K562 (cell line): ENCODE measurements at regions not wholly inside any gene's neighbourhood (a gene's known extent, or its start where the extent isn't known, plus 50 kb on each side); places are given as distances from the start of the nearest gene placed in this dataset.

Experiments
- BRD4 ChIP-seq: fragments of 200-600 bp; sonication (generic); IDR thresholded peaks from 2 replicates; pipeline ENCODE4 v1.6.1; 2017; ENCODE audit warnings: inconsistent platforms
- CBX1 ChIP-seq: sonication (generic); IDR thresholded peaks from 2 replicates; pipeline ENCODE4 v1.6.1; 2016; ENCODE audit warnings: antibody characterized with exemption, low read depth, mild to moderate bottlenecking
- CBX5 ChIP-seq: IDR thresholded peaks from 2 replicates; pipeline ENCODE4 v1.6.1; 2014; ENCODE audit warnings: low read depth, borderline replicate concordance
- EHMT2 ChIP-seq: fragments of 450-650 bp; IDR thresholded peaks from 2 replicates; pipeline ENCODE4 v1.6.1; 2018; ENCODE audit warnings: antibody characterized with exemption
- EP300 ChIP-seq: IDR thresholded peaks from 2 replicates; pipeline ENCODE4 v1.6.1; 2012; ENCODE audit warnings: low read length, improper control_type of control experiment
- POLR2A ChIP-seq: fragments of 450-650 bp; conservative IDR thresholded peaks from 2 replicates; pipeline ENCODE4 v1.6.1; 2016
- RFX5 ChIP-seq: IDR thresholded peaks from 2 replicates; pipeline ENCODE4 v1.6.1; 2011; ENCODE audit warnings: low read depth, mild to moderate bottlenecking, improper control_type of control experiment, low read length
- TF ChIP-seq, protein P1 (sequence below): fragments of 250-450 bp; sonication (Bioruptor Pico); IDR thresholded peaks from 2 replicates; pipeline ENCODE4 v1.4.0; 2020; ENCODE audit warnings: mild to moderate bottlenecking
- TF ChIP-seq, protein P2 (sequence below), 3 experiments: IDR thresholded peaks in 2 of 3; conservative IDR thresholded peaks in 1 of 3; 2 replicates each; pipeline ENCODE4 v1.5.1; 2011 to 2012; ENCODE audit warnings: low read length in 3 of 3, mild to moderate bottlenecking in 3 of 3, control low read depth in 2 of 3, improper control_type of control experiment in 1 of 3, inconsistent platforms in 1 of 3, low read depth in 1 of 3, mixed read lengths in 1 of 3, moderate library complexity in 1 of 3; ENCODE audit not compliant: insufficient read depth in 2 of 3
- TF ChIP-seq, protein P3 (sequence below): fragments of 200-600 bp; sonication (generic); IDR thresholded peaks from one replicate; pipeline ENCODE4 v1.6.1; 2012; ENCODE audit warnings: mild to moderate bottlenecking, low read depth, low read length, inconsistent platforms
- TF ChIP-seq, protein P4 (sequence below): fragments of 250-450 bp; sonication (Bioruptor Pico); IDR thresholded peaks from 2 replicates; pipeline ENCODE4 v1.5.0; 2020; ENCODE audit warnings: mild to moderate bottlenecking, borderline replicate concordance

DNA sequence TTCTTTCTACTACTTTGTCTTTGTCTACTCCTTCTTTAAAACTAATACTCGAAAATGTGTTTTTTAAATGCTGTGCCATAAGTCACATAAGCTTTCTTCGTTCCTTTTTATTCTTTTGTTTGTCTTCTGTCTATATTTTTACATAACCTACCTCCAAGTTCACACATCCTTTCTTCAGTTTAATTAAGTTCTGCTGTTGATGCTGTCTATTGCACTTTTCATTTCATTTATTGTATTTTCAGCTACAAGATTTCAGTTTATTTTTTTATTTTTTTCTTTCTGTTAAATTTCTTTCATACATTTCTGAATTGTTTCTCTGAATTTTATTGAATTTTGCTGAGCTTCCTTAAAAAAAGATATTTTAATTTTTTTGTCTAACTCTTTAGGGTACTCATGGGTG, 878.2 kb downstream of the MAT2B start:
- TF ChIP-seq BRD4 = no peak
- TF ChIP-seq, protein P1, sequence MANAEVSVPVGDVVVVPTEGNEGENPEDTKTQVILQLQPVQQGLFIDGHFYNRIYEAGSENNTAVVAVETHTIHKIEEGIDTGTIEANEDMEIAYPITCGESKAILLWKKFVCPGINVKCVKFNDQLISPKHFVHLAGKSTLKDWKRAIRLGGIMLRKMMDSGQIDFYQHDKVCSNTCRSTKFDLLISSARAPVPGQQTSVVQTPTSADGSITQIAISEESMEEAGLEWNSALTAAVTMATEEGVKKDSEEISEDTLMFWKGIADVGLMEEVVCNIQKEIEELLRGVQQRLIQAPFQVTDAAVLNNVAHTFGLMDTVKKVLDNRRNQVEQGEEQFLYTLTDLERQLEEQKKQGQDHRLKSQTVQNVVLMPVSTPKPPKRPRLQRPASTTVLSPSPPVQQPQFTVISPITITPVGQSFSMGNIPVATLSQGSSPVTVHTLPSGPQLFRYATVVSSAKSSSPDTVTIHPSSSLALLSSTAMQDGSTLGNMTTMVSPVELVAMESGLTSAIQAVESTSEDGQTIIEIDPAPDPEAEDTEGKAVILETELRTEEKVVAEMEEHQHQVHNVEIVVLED (CRISPR knock-in tag) = no peak
- TF ChIP-seq, protein P2, sequence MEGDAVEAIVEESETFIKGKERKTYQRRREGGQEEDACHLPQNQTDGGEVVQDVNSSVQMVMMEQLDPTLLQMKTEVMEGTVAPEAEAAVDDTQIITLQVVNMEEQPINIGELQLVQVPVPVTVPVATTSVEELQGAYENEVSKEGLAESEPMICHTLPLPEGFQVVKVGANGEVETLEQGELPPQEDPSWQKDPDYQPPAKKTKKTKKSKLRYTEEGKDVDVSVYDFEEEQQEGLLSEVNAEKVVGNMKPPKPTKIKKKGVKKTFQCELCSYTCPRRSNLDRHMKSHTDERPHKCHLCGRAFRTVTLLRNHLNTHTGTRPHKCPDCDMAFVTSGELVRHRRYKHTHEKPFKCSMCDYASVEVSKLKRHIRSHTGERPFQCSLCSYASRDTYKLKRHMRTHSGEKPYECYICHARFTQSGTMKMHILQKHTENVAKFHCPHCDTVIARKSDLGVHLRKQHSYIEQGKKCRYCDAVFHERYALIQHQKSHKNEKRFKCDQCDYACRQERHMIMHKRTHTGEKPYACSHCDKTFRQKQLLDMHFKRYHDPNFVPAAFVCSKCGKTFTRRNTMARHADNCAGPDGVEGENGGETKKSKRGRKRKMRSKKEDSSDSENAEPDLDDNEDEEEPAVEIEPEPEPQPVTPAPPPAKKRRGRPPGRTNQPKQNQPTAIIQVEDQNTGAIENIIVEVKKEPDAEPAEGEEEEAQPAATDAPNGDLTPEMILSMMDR (IDR thresholded peaks at IDR 0.05 in 2 of 3, conservative IDR thresholded peaks at IDR 0.05 in 1 of 3; ENCODE audit: insufficient read depth in 2 of 3, low read depth in 1 of 3, low read length in 3 of 3) = no peak
- TF ChIP-seq, protein P3, sequence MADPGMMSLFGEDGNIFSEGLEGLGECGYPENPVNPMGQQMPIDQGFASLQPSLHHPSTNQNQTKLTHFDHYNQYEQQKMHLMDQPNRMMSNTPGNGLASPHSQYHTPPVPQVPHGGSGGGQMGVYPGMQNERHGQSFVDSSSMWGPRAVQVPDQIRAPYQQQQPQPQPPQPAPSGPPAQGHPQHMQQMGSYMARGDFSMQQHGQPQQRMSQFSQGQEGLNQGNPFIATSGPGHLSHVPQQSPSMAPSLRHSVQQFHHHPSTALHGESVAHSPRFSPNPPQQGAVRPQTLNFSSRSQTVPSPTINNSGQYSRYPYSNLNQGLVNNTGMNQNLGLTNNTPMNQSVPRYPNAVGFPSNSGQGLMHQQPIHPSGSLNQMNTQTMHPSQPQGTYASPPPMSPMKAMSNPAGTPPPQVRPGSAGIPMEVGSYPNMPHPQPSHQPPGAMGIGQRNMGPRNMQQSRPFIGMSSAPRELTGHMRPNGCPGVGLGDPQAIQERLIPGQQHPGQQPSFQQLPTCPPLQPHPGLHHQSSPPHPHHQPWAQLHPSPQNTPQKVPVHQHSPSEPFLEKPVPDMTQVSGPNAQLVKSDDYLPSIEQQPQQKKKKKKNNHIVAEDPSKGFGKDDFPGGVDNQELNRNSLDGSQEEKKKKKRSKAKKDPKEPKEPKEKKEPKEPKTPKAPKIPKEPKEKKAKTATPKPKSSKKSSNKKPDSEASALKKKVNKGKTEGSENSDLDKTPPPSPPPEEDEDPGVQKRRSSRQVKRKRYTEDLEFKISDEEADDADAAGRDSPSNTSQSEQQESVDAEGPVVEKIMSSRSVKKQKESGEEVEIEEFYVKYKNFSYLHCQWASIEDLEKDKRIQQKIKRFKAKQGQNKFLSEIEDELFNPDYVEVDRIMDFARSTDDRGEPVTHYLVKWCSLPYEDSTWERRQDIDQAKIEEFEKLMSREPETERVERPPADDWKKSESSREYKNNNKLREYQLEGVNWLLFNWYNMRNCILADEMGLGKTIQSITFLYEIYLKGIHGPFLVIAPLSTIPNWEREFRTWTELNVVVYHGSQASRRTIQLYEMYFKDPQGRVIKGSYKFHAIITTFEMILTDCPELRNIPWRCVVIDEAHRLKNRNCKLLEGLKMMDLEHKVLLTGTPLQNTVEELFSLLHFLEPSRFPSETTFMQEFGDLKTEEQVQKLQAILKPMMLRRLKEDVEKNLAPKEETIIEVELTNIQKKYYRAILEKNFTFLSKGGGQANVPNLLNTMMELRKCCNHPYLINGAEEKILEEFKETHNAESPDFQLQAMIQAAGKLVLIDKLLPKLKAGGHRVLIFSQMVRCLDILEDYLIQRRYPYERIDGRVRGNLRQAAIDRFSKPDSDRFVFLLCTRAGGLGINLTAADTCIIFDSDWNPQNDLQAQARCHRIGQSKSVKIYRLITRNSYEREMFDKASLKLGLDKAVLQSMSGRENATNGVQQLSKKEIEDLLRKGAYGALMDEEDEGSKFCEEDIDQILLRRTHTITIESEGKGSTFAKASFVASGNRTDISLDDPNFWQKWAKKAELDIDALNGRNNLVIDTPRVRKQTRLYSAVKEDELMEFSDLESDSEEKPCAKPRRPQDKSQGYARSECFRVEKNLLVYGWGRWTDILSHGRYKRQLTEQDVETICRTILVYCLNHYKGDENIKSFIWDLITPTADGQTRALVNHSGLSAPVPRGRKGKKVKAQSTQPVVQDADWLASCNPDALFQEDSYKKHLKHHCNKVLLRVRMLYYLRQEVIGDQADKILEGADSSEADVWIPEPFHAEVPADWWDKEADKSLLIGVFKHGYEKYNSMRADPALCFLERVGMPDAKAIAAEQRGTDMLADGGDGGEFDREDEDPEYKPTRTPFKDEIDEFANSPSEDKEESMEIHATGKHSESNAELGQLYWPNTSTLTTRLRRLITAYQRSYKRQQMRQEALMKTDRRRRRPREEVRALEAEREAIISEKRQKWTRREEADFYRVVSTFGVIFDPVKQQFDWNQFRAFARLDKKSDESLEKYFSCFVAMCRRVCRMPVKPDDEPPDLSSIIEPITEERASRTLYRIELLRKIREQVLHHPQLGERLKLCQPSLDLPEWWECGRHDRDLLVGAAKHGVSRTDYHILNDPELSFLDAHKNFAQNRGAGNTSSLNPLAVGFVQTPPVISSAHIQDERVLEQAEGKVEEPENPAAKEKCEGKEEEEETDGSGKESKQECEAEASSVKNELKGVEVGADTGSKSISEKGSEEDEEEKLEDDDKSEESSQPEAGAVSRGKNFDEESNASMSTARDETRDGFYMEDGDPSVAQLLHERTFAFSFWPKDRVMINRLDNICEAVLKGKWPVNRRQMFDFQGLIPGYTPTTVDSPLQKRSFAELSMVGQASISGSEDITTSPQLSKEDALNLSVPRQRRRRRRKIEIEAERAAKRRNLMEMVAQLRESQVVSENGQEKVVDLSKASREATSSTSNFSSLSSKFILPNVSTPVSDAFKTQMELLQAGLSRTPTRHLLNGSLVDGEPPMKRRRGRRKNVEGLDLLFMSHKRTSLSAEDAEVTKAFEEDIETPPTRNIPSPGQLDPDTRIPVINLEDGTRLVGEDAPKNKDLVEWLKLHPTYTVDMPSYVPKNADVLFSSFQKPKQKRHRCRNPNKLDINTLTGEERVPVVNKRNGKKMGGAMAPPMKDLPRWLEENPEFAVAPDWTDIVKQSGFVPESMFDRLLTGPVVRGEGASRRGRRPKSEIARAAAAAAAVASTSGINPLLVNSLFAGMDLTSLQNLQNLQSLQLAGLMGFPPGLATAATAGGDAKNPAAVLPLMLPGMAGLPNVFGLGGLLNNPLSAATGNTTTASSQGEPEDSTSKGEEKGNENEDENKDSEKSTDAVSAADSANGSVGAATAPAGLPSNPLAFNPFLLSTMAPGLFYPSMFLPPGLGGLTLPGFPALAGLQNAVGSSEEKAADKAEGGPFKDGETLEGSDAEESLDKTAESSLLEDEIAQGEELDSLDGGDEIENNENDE = no peak
- TF ChIP-seq CBX5 = 0 out of 2 replicates have a peak, but pooled peaks have one; percentile 38
- no peak for TF ChIP-seq CBX1
- TF ChIP-seq, protein P4, sequence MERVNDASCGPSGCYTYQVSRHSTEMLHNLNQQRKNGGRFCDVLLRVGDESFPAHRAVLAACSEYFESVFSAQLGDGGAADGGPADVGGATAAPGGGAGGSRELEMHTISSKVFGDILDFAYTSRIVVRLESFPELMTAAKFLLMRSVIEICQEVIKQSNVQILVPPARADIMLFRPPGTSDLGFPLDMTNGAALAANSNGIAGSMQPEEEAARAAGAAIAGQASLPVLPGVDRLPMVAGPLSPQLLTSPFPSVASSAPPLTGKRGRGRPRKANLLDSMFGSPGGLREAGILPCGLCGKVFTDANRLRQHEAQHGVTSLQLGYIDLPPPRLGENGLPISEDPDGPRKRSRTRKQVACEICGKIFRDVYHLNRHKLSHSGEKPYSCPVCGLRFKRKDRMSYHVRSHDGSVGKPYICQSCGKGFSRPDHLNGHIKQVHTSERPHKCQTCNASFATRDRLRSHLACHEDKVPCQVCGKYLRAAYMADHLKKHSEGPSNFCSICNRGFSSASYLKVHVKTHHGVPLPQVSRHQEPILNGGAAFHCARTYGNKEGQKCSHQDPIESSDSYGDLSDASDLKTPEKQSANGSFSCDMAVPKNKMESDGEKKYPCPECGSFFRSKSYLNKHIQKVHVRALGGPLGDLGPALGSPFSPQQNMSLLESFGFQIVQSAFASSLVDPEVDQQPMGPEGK = no peak
- no peak for TF ChIP-seq RFX5
- no peak for TF ChIP-seq EP300
- TF ChIP-seq EHMT2 = no peak
- TF ChIP-seq POLR2A = no peak
